SK-N-MC (cell line): ENCODE measurements at regions not wholly inside any gene's neighbourhood (a gene's known extent, or its start where the extent isn't known, plus 50 kb on each side); places are given as distances from the start of the nearest gene placed in this dataset.

Experiments
- EZH2 ChIP-seq: fragments of 200-600 bp; sonication (generic); IDR thresholded peaks from one replicate; pipeline ENCODE4 v1.6.1; 2017; ENCODE audit warnings: antibody characterized with exemption
- POLR2AphosphoS5 ChIP-seq: IDR thresholded peaks from 2 replicates; pipeline ENCODE4 v1.6.1; 2012; ENCODE audit warnings: mild to moderate bottlenecking, low read depth, low read length, borderline replicate concordance

- TF ChIP-seq EZH2 = no peak
- TF ChIP-seq POLR2AphosphoS5 = no peak
Measured at GRCh38 chr2:145685383-145686050, 1165.6 kb upstream of the ZEB2 start.
